GM23338 (cell line): ENCODE measurements at regions not wholly inside any gene's neighbourhood (a gene's known extent, or its start where the extent isn't known, plus 50 kb on each side); places are given as distances from the start of the nearest gene placed in this dataset.

ENCODE experiments used
- ATAC-seq: fragments of 200-7000 bp; cut with Tn5 transposase; 3 replicates; pipeline ENCODE4 v1.9.1; 2020
- DNase-seq: peaks from one replicate; pipeline ENCODE4 v3.0.0-alpha.2; 2015; ENCODE audit warnings: low spot score
- H2AFZ ChIP-seq: fragments of 200-600 bp; sonication (generic); 2 replicates; pipeline ENCODE4 v1.8.0; 2016; ENCODE audit warnings: antibody characterized with exemption, mild to moderate bottlenecking, moderate library complexity
- H3F3A ChIP-seq: fragments of 200-600 bp; sonication (generic); replicated peaks from 2 replicates; pipeline ENCODE4 v1.8.0; 2017; ENCODE audit warnings: antibody characterized with exemption, mixed run types, low read depth
- H3K27ac ChIP-seq: fragments of 200-600 bp; sonication (generic); 2 replicates; pipeline ENCODE4 v1.6.1; 2016; ENCODE audit warnings: low read depth
- H3K27me3 ChIP-seq: fragments of 200-600 bp; sonication (generic); 2 replicates; pipeline ENCODE4 v1.8.0; 2016; ENCODE audit warnings: mild to moderate bottlenecking, mixed run types, moderate library complexity; ENCODE audit not compliant: insufficient read depth
- H3K36me3 ChIP-seq: fragments of 200-600 bp; sonication (generic); 2 replicates; pipeline ENCODE4 v1.8.0; 2016; ENCODE audit warnings: mild to moderate bottlenecking; ENCODE audit not compliant: insufficient read depth
- H3K4me1 ChIP-seq: fragments of 200-600 bp; sonication (generic); 2 replicates; pipeline ENCODE4 v1.8.0; 2016; ENCODE audit warnings: mild to moderate bottlenecking, moderate library complexity; ENCODE audit not compliant: insufficient read depth
- H3K4me2 ChIP-seq: fragments of 200-600 bp; sonication (generic); 2 replicates; pipeline ENCODE4 v1.7.1; 2017; ENCODE audit warnings: mixed run types
- H3K4me3 ChIP-seq: fragments of 200-600 bp; sonication (generic); 2 replicates; pipeline ENCODE4 v1.6.1; 2016; ENCODE audit warnings: mixed run types
- H3K79me2 ChIP-seq: fragments of 200-600 bp; sonication (generic); replicated peaks from 2 replicates; pipeline ENCODE4 v1.8.0; 2017; ENCODE audit warnings: mild to moderate bottlenecking; ENCODE audit not compliant: insufficient read depth
- H3K9me2 ChIP-seq: fragments of 200-600 bp; sonication (generic); 2 replicates; pipeline ENCODE4 v1.8.0; 2017; ENCODE audit not compliant: insufficient read depth
- H4K20me1 ChIP-seq: fragments of 200-600 bp; sonication (generic); replicated peaks from 2 replicates; pipeline ENCODE4 v1.8.0; 2017; ENCODE audit warnings: mild to moderate bottlenecking; ENCODE audit not compliant: insufficient read depth
- H3K27ac Mint-ChIP-seq: 2 replicates; pipeline ENCODE4 v1.8.0; 2020; ENCODE audit warnings: inconsistent platforms, mild to moderate bottlenecking, moderate library complexity, mixed read lengths
- H3K27me3 Mint-ChIP-seq: 3 replicates; pipeline ENCODE4 v1.8.0; 2022; ENCODE audit warnings: low read depth, mild to moderate bottlenecking, moderate library complexity, mixed read lengths, inconsistent platforms; ENCODE audit not compliant: insufficient read depth, poor library complexity
- H3K36me3 Mint-ChIP-seq: 3 replicates; pipeline ENCODE4 v1.8.0; 2021; ENCODE audit warnings: low read depth, mild to moderate bottlenecking, inconsistent platforms, moderate library complexity, mixed read lengths
- H3K4me1 Mint-ChIP-seq: 3 replicates; pipeline ENCODE4 v1.8.0; 2020; ENCODE audit warnings: mild to moderate bottlenecking, inconsistent platforms, mixed read lengths
- H3K4me3 Mint-ChIP-seq: 3 replicates; pipeline ENCODE4 v1.8.0; 2021; ENCODE audit warnings: moderate library complexity, mild to moderate bottlenecking, inconsistent platforms, mixed read lengths
- H3K9me3 Mint-ChIP-seq: 3 replicates; pipeline ENCODE4 v1.8.0; 2020; ENCODE audit warnings: moderate library complexity, mild to moderate bottlenecking, inconsistent platforms, mixed read lengths
- CREB1 ChIP-seq: fragments of 250-450 bp; sonication (Bioruptor Pico); IDR thresholded peaks from 2 replicates; pipeline ENCODE4 v1.5.0; 2020; ENCODE audit warnings: low read depth, mild to moderate bottlenecking, moderate library complexity
- EZH2 ChIP-seq: fragments of 200-600 bp; sonication (generic); IDR thresholded peaks from one replicate; pipeline ENCODE4 v1.8.0; 2017; ENCODE audit warnings: antibody characterized with exemption, mild to moderate bottlenecking, low read depth; ENCODE audit not compliant: unreplicated experiment
- EZH2phosphoT487 ChIP-seq: fragments of 200-600 bp; sonication (generic); IDR thresholded peaks from one replicate; pipeline ENCODE4 v1.8.1; 2018; ENCODE audit warnings: antibody characterized with exemption; ENCODE audit not compliant: unreplicated experiment
- JUNB ChIP-seq: IDR thresholded peaks from one replicate; pipeline ENCODE4 v1.6.1; 2016; ENCODE audit warnings: antibody characterized with exemption; ENCODE audit not compliant: unreplicated experiment
- NANOG ChIP-seq: IDR thresholded peaks from 2 replicates; pipeline ENCODE4 v1.6.1; 2016; ENCODE audit warnings: antibody characterized with exemption, borderline replicate concordance
- POLR2AphosphoS5 ChIP-seq: IDR thresholded peaks from 2 replicates; pipeline ENCODE4 v1.6.1; 2016; ENCODE audit warnings: antibody characterized with exemption, low read depth
- STAT1 ChIP-seq: IDR thresholded peaks from one replicate; pipeline ENCODE4 v1.6.1; 2016; ENCODE audit warnings: antibody characterized with exemption; ENCODE audit not compliant: unreplicated experiment
- ZNF114 ChIP-seq: fragments of 250-450 bp; sonication (Bioruptor Pico); IDR thresholded peaks from 2 replicates; pipeline ENCODE4 v1.5.0; 2020; ENCODE audit warnings: mild to moderate bottlenecking, moderate library complexity
- ZNF331 ChIP-seq: fragments of 250-450 bp; sonication (Bioruptor Pico); IDR thresholded peaks from 2 replicates; pipeline ENCODE4 v1.5.0; 2020; ENCODE audit warnings: low read depth, mild to moderate bottlenecking, moderate library complexity
- TF ChIP-seq, protein P1 (sequence below): IDR thresholded peaks from 2 replicates; pipeline ENCODE4 v1.6.1; 2016; ENCODE audit warnings: antibody characterized with exemption
- TF ChIP-seq, protein P2 (sequence below), 2 experiments: fragments of 200-600 bp in 1 of 2; sonication (generic) in 1 of 2; conservative IDR thresholded peaks; 2 replicates each; pipeline versions ENCODE4 v1.5.1 to v1.6.1; 2016 to 2017; ENCODE audit warnings: antibody characterized with exemption in 2 of 2, low read depth in 2 of 2, mild to moderate bottlenecking in 2 of 2, moderate library complexity in 1 of 2
- TF ChIP-seq, protein P3 (sequence below): IDR thresholded peaks from one replicate; pipeline ENCODE4 v1.6.1; 2018; ENCODE audit warnings: antibody characterized with exemption; ENCODE audit not compliant: unreplicated experiment
- TF ChIP-seq, protein P4 (sequence below): fragments of 250-450 bp; sonication (Bioruptor Pico); IDR thresholded peaks from 2 replicates; pipeline ENCODE4 v1.5.0; 2020; ENCODE audit warnings: mild to moderate bottlenecking, moderate library complexity

DNA sequence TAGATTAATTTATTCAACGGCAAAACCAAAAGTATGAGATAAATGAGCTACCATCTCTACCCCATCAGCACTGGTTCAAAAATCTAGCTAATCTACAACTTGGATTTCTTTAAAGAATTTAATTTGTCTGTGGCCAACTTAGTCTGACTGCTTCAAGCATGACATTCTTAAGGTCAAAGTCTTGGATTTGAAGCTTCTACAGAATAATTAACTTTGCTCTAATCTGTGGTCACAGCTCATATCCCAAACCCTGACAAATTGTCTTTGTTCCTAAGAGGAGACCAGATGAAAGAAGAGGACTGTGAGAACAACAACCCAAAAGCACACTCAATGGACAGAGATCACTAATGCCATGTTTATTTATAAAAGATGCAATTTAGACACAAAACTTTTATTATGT is 166.9 kb upstream of the EPHA7 start:
- no peak overlapping the region for H3K4me3 Mint-ChIP-seq
- H3K36me3 Mint-ChIP-seq = no peaks in the 10 kb centered on the region
- DNase-seq (no peak), ATAC-seq (no peak)
- H3K4me1 Mint-ChIP-seq = no peaks in the 10 kb centered on the region
- Histone ChIP-seq H4K20me1 (no peaks in the 10 kb centered on the region), H3K4me1 (no peaks in the 10 kb centered on the region), H3K4me3 (no peak overlapping the region), H3K4me2 (no peak overlapping the region), H2AFZ (no peak overlapping the region), H3K79me2 (no peaks in the 10 kb centered on the region), H3F3A (no peaks in the 10 kb centered on the region), H3K9me2 (no peaks in the 10 kb centered on the region), H3K36me3 (no peaks in the 10 kb centered on the region), H3K27ac (no peak overlapping the region), H3K27me3 (no peaks in the 10 kb centered on the region)
- no peaks in the 10 kb centered on the region for H3K9me3 Mint-ChIP-seq
- TF ChIP-seq CREB1 (CRISPR knock-in tag) (no peak), ZNF114 (CRISPR knock-in tag) (no peak), POLR2AphosphoS5 (no peak), STAT1 (no peak), JUNB (no peak), EZH2 (no peak), NANOG (no peak), EZH2phosphoT487 (no peak), ZNF331 (CRISPR knock-in tag) (no peak)
- TF ChIP-seq, protein P1, sequence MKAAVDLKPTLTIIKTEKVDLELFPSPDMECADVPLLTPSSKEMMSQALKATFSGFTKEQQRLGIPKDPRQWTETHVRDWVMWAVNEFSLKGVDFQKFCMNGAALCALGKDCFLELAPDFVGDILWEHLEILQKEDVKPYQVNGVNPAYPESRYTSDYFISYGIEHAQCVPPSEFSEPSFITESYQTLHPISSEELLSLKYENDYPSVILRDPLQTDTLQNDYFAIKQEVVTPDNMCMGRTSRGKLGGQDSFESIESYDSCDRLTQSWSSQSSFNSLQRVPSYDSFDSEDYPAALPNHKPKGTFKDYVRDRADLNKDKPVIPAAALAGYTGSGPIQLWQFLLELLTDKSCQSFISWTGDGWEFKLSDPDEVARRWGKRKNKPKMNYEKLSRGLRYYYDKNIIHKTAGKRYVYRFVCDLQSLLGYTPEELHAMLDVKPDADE = no peak
- TF ChIP-seq, protein P2, sequence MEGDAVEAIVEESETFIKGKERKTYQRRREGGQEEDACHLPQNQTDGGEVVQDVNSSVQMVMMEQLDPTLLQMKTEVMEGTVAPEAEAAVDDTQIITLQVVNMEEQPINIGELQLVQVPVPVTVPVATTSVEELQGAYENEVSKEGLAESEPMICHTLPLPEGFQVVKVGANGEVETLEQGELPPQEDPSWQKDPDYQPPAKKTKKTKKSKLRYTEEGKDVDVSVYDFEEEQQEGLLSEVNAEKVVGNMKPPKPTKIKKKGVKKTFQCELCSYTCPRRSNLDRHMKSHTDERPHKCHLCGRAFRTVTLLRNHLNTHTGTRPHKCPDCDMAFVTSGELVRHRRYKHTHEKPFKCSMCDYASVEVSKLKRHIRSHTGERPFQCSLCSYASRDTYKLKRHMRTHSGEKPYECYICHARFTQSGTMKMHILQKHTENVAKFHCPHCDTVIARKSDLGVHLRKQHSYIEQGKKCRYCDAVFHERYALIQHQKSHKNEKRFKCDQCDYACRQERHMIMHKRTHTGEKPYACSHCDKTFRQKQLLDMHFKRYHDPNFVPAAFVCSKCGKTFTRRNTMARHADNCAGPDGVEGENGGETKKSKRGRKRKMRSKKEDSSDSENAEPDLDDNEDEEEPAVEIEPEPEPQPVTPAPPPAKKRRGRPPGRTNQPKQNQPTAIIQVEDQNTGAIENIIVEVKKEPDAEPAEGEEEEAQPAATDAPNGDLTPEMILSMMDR (conservative IDR thresholded peaks at IDR 0.05; ENCODE audit: low read depth in 2 of 2) = no peak
- TF ChIP-seq, protein P3, sequence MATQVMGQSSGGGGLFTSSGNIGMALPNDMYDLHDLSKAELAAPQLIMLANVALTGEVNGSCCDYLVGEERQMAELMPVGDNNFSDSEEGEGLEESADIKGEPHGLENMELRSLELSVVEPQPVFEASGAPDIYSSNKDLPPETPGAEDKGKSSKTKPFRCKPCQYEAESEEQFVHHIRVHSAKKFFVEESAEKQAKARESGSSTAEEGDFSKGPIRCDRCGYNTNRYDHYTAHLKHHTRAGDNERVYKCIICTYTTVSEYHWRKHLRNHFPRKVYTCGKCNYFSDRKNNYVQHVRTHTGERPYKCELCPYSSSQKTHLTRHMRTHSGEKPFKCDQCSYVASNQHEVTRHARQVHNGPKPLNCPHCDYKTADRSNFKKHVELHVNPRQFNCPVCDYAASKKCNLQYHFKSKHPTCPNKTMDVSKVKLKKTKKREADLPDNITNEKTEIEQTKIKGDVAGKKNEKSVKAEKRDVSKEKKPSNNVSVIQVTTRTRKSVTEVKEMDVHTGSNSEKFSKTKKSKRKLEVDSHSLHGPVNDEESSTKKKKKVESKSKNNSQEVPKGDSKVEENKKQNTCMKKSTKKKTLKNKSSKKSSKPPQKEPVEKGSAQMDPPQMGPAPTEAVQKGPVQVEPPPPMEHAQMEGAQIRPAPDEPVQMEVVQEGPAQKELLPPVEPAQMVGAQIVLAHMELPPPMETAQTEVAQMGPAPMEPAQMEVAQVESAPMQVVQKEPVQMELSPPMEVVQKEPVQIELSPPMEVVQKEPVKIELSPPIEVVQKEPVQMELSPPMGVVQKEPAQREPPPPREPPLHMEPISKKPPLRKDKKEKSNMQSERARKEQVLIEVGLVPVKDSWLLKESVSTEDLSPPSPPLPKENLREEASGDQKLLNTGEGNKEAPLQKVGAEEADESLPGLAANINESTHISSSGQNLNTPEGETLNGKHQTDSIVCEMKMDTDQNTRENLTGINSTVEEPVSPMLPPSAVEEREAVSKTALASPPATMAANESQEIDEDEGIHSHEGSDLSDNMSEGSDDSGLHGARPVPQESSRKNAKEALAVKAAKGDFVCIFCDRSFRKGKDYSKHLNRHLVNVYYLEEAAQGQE = no peak
- TF ChIP-seq, protein P4, sequence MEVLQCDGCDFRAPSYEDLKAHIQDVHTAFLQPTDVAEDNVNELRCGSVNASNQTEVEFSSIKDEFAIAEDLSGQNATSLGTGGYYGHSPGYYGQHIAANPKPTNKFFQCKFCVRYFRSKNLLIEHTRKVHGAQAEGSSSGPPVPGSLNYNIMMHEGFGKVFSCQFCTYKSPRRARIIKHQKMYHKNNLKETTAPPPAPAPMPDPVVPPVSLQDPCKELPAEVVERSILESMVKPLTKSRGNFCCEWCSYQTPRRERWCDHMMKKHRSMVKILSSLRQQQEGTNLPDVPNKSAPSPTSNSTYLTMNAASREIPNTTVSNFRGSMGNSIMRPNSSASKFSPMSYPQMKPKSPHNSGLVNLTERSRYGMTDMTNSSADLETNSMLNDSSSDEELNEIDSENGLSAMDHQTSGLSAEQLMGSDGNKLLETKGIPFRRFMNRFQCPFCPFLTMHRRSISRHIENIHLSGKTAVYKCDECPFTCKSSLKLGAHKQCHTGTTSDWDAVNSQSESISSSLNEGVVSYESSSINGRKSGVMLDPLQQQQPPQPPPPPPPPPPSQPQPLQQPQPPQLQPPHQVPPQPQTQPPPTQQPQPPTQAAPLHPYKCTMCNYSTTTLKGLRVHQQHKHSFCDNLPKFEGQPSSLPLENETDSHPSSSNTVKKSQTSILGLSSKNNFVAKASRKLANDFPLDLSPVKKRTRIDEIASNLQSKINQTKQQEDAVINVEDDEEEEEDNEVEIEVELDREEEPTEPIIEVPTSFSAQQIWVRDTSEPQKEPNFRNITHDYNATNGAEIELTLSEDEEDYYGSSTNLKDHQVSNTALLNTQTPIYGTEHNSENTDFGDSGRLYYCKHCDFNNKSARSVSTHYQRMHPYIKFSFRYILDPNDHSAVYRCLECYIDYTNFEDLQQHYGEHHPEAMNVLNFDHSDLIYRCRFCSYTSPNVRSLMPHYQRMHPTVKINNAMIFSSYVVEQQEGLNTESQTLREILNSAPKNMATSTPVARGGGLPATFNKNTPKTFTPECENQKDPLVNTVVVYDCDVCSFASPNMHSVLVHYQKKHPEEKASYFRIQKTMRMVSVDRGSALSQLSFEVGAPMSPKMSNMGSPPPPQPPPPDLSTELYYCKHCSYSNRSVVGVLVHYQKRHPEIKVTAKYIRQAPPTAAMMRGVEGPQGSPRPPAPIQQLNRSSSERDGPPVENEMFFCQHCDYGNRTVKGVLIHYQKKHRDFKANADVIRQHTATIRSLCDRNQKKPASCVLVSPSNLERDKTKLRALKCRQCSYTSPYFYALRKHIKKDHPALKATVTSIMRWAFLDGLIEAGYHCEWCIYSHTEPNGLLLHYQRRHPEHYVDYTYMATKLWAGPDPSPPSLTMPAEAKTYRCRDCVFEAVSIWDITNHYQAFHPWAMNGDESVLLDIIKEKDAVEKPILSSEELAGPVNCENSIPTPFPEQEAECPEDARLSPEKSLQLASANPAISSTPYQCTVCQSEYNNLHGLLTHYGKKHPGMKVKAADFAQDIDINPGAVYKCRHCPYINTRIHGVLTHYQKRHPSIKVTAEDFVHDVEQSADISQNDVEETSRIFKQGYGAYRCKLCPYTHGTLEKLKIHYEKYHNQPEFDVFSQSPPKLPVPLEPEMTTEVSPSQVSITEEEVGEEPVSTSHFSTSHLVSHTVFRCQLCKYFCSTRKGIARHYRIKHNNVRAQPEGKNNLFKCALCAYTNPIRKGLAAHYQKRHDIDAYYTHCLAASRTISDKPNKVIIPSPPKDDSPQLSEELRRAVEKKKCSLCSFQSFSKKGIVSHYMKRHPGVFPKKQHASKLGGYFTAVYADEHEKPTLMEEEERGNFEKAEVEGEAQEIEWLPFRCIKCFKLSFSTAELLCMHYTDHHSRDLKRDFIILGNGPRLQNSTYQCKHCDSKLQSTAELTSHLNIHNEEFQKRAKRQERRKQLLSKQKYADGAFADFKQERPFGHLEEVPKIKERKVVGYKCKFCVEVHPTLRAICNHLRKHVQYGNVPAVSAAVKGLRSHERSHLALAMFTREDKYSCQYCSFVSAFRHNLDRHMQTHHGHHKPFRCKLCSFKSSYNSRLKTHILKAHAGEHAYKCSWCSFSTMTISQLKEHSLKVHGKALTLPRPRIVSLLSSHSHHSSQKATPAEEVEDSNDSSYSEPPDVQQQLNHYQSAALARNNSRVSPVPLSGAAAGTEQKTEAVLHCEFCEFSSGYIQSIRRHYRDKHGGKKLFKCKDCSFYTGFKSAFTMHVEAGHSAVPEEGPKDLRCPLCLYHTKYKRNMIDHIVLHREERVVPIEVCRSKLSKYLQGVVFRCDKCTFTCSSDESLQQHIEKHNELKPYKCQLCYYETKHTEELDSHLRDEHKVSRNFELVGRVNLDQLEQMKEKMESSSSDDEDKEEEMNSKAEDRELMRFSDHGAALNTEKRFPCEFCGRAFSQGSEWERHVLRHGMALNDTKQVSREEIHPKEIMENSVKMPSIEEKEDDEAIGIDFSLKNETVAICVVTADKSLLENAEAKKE (CRISPR knock-in tag) = no peak
- H3K27me3 Mint-ChIP-seq = no peaks in the 10 kb centered on the region
- no peak overlapping the region for H3K27ac Mint-ChIP-seq
